ENCODE measurements at regions not wholly inside any gene's neighbourhood (a gene's known extent, or its start where the extent isn't known, plus 50 kb on each side); places are given as distances from the start of the nearest gene placed in this dataset.

DNA sequence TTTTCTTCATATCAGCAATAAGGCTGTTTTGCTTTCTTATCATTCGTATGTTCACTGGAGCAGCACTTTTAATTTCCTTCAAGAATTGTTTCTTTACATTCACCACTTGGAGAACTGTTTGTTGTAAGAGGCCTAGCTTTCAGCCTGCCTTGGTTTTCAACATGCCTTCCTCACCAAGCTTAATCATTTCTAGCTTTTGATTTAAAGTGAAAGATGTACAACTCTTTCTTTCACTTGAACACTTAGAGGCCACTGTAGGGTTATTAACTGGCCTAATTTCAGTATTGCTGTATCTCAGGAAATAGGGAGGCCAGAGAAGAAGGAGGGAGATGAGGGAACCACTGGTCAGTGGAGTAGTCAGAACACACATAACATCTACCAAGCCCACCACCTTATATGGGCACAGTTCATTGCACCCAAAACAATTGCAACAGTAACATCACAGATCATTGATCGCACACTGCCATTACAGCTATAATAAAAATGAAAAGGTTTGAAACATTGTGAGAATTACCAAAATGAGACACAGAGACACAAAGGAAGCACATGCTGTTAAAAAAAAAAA, 181.4 kb upstream of the TUBA3C start:
- no peak for TF ChIP-seq POLR2A (IDR thresholded peaks at IDR 0.05)
- no peak for TF ChIP-seq EP300 (IDR thresholded peaks at IDR 0.05)
- TF ChIP-seq, protein P1, sequence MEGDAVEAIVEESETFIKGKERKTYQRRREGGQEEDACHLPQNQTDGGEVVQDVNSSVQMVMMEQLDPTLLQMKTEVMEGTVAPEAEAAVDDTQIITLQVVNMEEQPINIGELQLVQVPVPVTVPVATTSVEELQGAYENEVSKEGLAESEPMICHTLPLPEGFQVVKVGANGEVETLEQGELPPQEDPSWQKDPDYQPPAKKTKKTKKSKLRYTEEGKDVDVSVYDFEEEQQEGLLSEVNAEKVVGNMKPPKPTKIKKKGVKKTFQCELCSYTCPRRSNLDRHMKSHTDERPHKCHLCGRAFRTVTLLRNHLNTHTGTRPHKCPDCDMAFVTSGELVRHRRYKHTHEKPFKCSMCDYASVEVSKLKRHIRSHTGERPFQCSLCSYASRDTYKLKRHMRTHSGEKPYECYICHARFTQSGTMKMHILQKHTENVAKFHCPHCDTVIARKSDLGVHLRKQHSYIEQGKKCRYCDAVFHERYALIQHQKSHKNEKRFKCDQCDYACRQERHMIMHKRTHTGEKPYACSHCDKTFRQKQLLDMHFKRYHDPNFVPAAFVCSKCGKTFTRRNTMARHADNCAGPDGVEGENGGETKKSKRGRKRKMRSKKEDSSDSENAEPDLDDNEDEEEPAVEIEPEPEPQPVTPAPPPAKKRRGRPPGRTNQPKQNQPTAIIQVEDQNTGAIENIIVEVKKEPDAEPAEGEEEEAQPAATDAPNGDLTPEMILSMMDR (IDR thresholded peaks at IDR 0.05) = no peak
